ENCODE measurements at regions not wholly inside any gene's neighbourhood (a gene's known extent, or its start where the extent isn't known, plus 50 kb on each side); places are given as distances from the start of the nearest gene placed in this dataset.

- Histone ChIP-seq H3K4me1 (ENCODE audit: control insufficient read depth in 1 of 2, insufficient read depth in 2 of 2, low read length in 2 of 2) (no peaks in the 10 kb centered on the region), H3K27me3 (ENCODE audit: low read depth, low read length) (no peaks in the 10 kb centered on the region)
These were observed 472.8 kb downstream of the SHQ1 start for GRCh38 chr3:72375237-72376076.

GRCh38 chr3:72373139-72373538 lies 475.1 kb downstream of the SHQ1 start:
- Histone ChIP-seq H3K9me3 (ENCODE audit: control insufficient read depth in 1 of 2, low read length in 2 of 2) (no peaks in the 10 kb centered on the region), H3K27me3 (ENCODE audit: low read depth, low read length) (no peaks in the 10 kb centered on the region), H3K27ac (ENCODE audit: low read length) (no peak overlapping the region), H3K4me3 (ENCODE audit: low read depth in 1 of 2, low read length in 2 of 2) (no peak overlapping the region), H3K4me1 (ENCODE audit: control insufficient read depth in 1 of 2, insufficient read depth in 2 of 2, low read length in 2 of 2) (no peaks in the 10 kb centered on the region), H3K36me3 (ENCODE audit: control insufficient read depth in 1 of 2, insufficient read depth in 2 of 2, low read length in 2 of 2) (peaks cover 2 to 8% of the 10 kb centered on the region in 2 donors)

More at GRCh38 chr3:72375237-72376076, 472.8 kb downstream of the SHQ1 start:
- Histone ChIP-seq H3K4me3 (ENCODE audit: low read depth in 1 of 2, low read length in 2 of 2) (no peak overlapping the region), H3K9me3 (ENCODE audit: control insufficient read depth in 1 of 2, low read length in 2 of 2) (no peaks in the 10 kb centered on the region), H3K36me3 (ENCODE audit: control insufficient read depth in 1 of 2, insufficient read depth in 2 of 2, low read length in 2 of 2) (peaks cover 12 to 18% of the 10 kb centered on the region in 2 donors), H3K27ac (ENCODE audit: low read length) (no peak overlapping the region)

- no peaks in the 10 kb centered on the region for H3K27me3 ChIP-seq (ENCODE audit: low read depth, low read length)
- H3K4me3 ChIP-seq (ENCODE audit: low read depth in 1 of 2, low read length in 2 of 2): no peak overlapping the region
- H3K27ac ChIP-seq (ENCODE audit: low read length): no peak overlapping the region
- H3K9me3 ChIP-seq (ENCODE audit: control insufficient read depth in 1 of 2, low read length in 2 of 2): no peaks in the 10 kb centered on the region
- H3K36me3 ChIP-seq (ENCODE audit: control insufficient read depth in 1 of 2, insufficient read depth in 2 of 2, low read length in 2 of 2): peaks cover 0 to 4% of the 10 kb centered on the region in 2 donors
- no peaks in the 10 kb centered on the region for H3K4me1 ChIP-seq (ENCODE audit: control insufficient read depth in 1 of 2, insufficient read depth in 2 of 2, low read length in 2 of 2)
These were observed 476.1 kb downstream of the SHQ1 start for GRCh38 chr3:72372161-72372560.

- Histone ChIP-seq H3K36me3 (ENCODE audit: control insufficient read depth in 1 of 2, insufficient read depth in 2 of 2, low read length in 2 of 2) (no peaks in the 10 kb centered on the region), H3K4me3 (ENCODE audit: low read depth in 1 of 2, low read length in 2 of 2) (no peak overlapping the region), H3K4me1 (ENCODE audit: control insufficient read depth in 1 of 2, insufficient read depth in 2 of 2, low read length in 2 of 2) (no peaks in the 10 kb centered on the region), H3K27ac (ENCODE audit: low read length) (no peak overlapping the region), H3K27me3 (ENCODE audit: low read depth, low read length) (no peaks in the 10 kb centered on the region), H3K9me3 (ENCODE audit: control insufficient read depth in 1 of 2, low read length in 2 of 2) (no peaks in the 10 kb centered on the region)
These were observed 476.8 kb downstream of the SHQ1 start for GRCh38 chr3:72371431-72371830.

GRCh38 chr3:72370947-72371346 lies 477.3 kb downstream of the SHQ1 start:
- H3K4me1 ChIP-seq (ENCODE audit: control insufficient read depth in 1 of 2, insufficient read depth in 2 of 2, low read length in 2 of 2): no peaks in the 10 kb centered on the region
- H3K4me3 ChIP-seq (ENCODE audit: low read depth in 1 of 2, low read length in 2 of 2): no peak overlapping the region
- no peak overlapping the region for H3K27ac ChIP-seq (ENCODE audit: low read length)
- H3K27me3 ChIP-seq (ENCODE audit: low read depth, low read length): no peaks in the 10 kb centered on the region
- H3K9me3 ChIP-seq (ENCODE audit: control insufficient read depth in 1 of 2, low read length in 2 of 2): no peaks in the 10 kb centered on the region
- H3K36me3 ChIP-seq (ENCODE audit: control insufficient read depth in 1 of 2, insufficient read depth in 2 of 2, low read length in 2 of 2): no peaks in the 10 kb centered on the region

- H3K9me3 ChIP-seq (ENCODE audit: control insufficient read depth in 1 of 2, low read length in 2 of 2): no peaks in the 10 kb centered on the region
- H3K4me1 ChIP-seq (ENCODE audit: control insufficient read depth in 1 of 2, insufficient read depth in 2 of 2, low read length in 2 of 2): no peaks in the 10 kb centered on the region
- no peak overlapping the region for H3K27ac ChIP-seq (ENCODE audit: low read length)
- no peak overlapping the region for H3K4me3 ChIP-seq (ENCODE audit: low read depth in 1 of 2, low read length in 2 of 2)
- H3K36me3 ChIP-seq (ENCODE audit: control insufficient read depth in 1 of 2, insufficient read depth in 2 of 2, low read length in 2 of 2): no peaks in the 10 kb centered on the region
- H3K27me3 ChIP-seq (ENCODE audit: low read depth, low read length): no peaks in the 10 kb centered on the region
These were observed 478.6 kb downstream of the SHQ1 start for GRCh38 chr3:72369681-72370080.

GRCh38 chr3:72368331-72368975 lies 479.8 kb downstream of the SHQ1 start:
- Histone ChIP-seq H3K9me3 (ENCODE audit: control insufficient read depth in 1 of 2, low read length in 2 of 2) (no peaks in the 10 kb centered on the region), H3K27ac (ENCODE audit: low read length) (no peak overlapping the region), H3K4me1 (ENCODE audit: control insufficient read depth in 1 of 2, insufficient read depth in 2 of 2, low read length in 2 of 2) (no peaks in the 10 kb centered on the region), H3K27me3 (ENCODE audit: low read depth, low read length) (no peaks in the 10 kb centered on the region), H3K4me3 (ENCODE audit: low read depth in 1 of 2, low read length in 2 of 2) (no peak overlapping the region), H3K36me3 (ENCODE audit: control insufficient read depth in 1 of 2, insufficient read depth in 2 of 2, low read length in 2 of 2) (no peaks in the 10 kb centered on the region)

- H3K4me3 ChIP-seq (ENCODE audit: low read depth in 1 of 2, low read length in 2 of 2): no peak overlapping the region
- no peaks in the 10 kb centered on the region for H3K9me3 ChIP-seq (ENCODE audit: control insufficient read depth in 1 of 2, low read length in 2 of 2)
- no peaks in the 10 kb centered on the region for H3K36me3 ChIP-seq (ENCODE audit: control insufficient read depth in 1 of 2, insufficient read depth in 2 of 2, low read length in 2 of 2)
- no peaks in the 10 kb centered on the region for H3K4me1 ChIP-seq (ENCODE audit: control insufficient read depth in 1 of 2, insufficient read depth in 2 of 2, low read length in 2 of 2)
- H3K27me3 ChIP-seq (ENCODE audit: low read depth, low read length): no peaks in the 10 kb centered on the region
- no peak overlapping the region for H3K27ac ChIP-seq (ENCODE audit: low read length)
These were observed 486.3 kb downstream of the SHQ1 start for GRCh38 chr3:72361990-72362389.

GRCh38 chr3:72359743-72360142 lies 488.5 kb downstream of the SHQ1 start:
- Histone ChIP-seq H3K9me3 (ENCODE audit: control insufficient read depth in 1 of 2, low read length in 2 of 2) (no peaks in the 10 kb centered on the region), H3K4me3 (ENCODE audit: low read depth in 1 of 2, low read length in 2 of 2) (no peak overlapping the region), H3K36me3 (ENCODE audit: control insufficient read depth in 1 of 2, insufficient read depth in 2 of 2, low read length in 2 of 2) (no peaks in the 10 kb centered on the region), H3K27me3 (ENCODE audit: low read depth, low read length) (no peaks in the 10 kb centered on the region), H3K27ac (ENCODE audit: low read length) (no peak overlapping the region), H3K4me1 (ENCODE audit: control insufficient read depth in 1 of 2, insufficient read depth in 2 of 2, low read length in 2 of 2) (no peaks in the 10 kb centered on the region)

- Histone ChIP-seq H3K9me3 (ENCODE audit: control insufficient read depth in 1 of 2, low read length in 2 of 2) (no peaks in the 10 kb centered on the region), H3K4me1 (ENCODE audit: control insufficient read depth in 1 of 2, insufficient read depth in 2 of 2, low read length in 2 of 2) (no peaks in the 10 kb centered on the region), H3K27me3 (ENCODE audit: low read depth, low read length) (no peaks in the 10 kb centered on the region), H3K4me3 (ENCODE audit: low read depth in 1 of 2, low read length in 2 of 2) (no peak overlapping the region), H3K27ac (ENCODE audit: low read length) (no peak overlapping the region), H3K36me3 (ENCODE audit: control insufficient read depth in 1 of 2, insufficient read depth in 2 of 2, low read length in 2 of 2) (no peaks in the 10 kb centered on the region)
These were observed 493.1 kb downstream of the SHQ1 start for GRCh38 chr3:72355168-72355567.

- Histone ChIP-seq H3K9me3 (ENCODE audit: control insufficient read depth in 1 of 2, low read length in 2 of 2) (no peaks in the 10 kb centered on the region), H3K4me1 (ENCODE audit: control insufficient read depth in 1 of 2, insufficient read depth in 2 of 2, low read length in 2 of 2) (no peaks in the 10 kb centered on the region), H3K27ac (ENCODE audit: low read length) (no peak overlapping the region), H3K27me3 (ENCODE audit: low read depth, low read length) (no peaks in the 10 kb centered on the region), H3K36me3 (ENCODE audit: control insufficient read depth in 1 of 2, insufficient read depth in 2 of 2, low read length in 2 of 2) (no peaks in the 10 kb centered on the region), H3K4me3 (ENCODE audit: low read depth in 1 of 2, low read length in 2 of 2) (no peak overlapping the region)
These were observed 493.8 kb downstream of the SHQ1 start for GRCh38 chr3:72354486-72354885.
